HG02852 (cell line): ENCODE measurements at regions not wholly inside any gene's neighbourhood (a gene's known extent, or its start where the extent isn't known, plus 50 kb on each side); places are given as distances from the start of the nearest gene placed in this dataset.
"Not testable (repeated sequence)": the region's sequence is repeated elsewhere in the genome, so short reads cannot be mapped to it uniquely, and the experiment has no call there.

ENCODE experiments used
- ATAC-seq: cut with Tn5 transposase; IDR thresholded peaks from one replicate; pipeline ENCODE4 v1.9.1; 2021; ENCODE audit warnings: mild to moderate bottlenecking, moderate library complexity; ENCODE audit not compliant: unreplicated experiment

GRCh38 chr3:105281989-105282388 is 84.7 kb upstream of the ALCAM start:
- no peak for ATAC-seq

- no peak for ATAC-seq
Measured at GRCh38 chr3:105284876-105285275, 81.8 kb upstream of the ALCAM start.

DNA sequence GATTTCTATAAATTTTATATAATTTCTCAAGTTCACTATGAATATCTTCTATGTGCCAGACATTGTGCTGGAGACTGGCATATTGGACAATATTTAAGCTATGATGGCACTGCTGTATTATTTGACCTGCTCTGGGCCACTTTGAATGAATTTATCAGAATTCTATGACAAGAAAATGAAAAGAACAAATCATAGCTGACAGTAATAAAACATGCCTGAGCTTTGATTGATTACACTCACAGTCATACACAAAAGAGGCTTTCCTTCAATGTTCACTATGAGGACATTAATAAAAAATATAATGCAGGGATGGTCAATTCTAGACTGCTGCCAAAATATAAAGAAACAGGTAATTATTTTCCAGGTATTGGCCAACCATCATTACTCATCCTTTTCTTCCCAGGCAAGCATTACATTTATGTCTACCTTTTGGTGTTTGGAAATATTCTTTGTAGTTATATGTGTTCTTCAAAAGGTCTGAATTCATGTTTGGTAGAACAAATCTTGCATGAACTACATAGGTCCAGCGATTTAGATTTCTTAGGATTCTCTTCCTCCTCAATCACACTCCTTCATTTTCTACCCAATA is 81.0 kb upstream of the ALCAM start:
- no peak for ATAC-seq

DNA sequence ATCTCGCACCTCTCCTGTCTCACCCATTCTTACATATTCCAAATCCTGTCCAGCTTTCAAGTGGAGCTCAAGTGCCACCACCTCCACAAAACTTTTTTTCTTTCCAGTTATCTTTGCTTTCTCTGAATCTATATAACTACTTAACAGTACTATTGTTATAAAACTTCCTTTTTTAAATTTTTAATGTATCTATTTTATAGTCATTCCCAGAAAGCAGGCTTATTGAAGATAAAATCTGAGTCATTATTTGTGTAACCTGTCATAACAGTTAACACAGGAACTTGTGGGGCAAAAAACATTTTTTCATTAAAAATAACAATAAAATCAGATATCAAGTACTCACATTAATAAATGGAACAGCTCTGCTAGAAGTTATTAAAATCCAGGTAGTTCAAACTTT is 73.3 kb upstream of the ALCAM start:
- ATAC-seq: no peak

GRCh38 chr3:105296182-105296822 is 70.4 kb upstream of the ALCAM start:
- ATAC-seq: not testable (repeated sequence)

DNA sequence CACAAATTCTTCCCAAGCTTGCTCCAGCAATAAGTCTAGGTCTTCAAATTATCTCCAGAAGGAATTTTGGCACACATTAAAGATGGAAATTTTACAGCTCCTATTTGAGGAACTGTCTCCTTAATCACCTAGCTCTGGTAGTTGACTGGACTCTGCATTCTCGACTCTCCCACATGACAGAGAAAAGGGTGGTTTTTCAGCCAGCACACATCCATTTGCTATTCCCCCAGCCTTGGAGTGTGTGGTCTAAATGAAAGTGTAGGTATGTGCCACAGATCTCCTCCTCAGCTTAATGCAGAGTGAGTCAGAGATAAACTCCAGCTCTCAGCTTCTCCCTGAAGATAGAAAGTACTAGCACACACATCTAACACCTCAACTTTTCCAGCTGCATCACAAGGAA is 62.2 kb upstream of the ALCAM start:
- ATAC-seq: no peak

DNA sequence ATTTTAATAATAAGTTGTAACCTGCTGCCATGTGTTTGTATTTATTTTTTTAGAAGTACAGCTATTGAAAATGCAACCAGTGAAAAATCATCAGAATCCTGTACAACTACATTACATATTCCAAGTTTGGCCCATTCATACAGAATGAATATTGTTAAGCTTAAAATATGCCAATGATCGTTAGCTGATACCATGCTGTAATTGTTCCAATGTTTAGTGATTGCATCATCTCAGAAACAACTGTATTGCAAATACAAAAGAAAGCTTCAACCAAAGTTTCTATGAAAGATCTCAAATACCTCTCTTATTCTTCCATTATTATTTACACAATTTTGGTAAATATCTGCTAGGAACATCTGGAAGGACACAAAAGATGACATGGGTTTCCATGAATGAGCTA is 51.6 kb upstream of the ALCAM start:
- ATAC-seq: no peak

GRCh38 chr3:105315815-105316214 is 50.9 kb upstream of the ALCAM start:
- ATAC-seq: no peak

- ATAC-seq: no peak
Measured at GRCh38 chr3:105316331-105316730, 50.4 kb upstream of the ALCAM start.
